ENCODE measurements at regions not wholly inside any gene's neighbourhood (a gene's known extent, or its start where the extent isn't known, plus 50 kb on each side); places are given as distances from the start of the nearest gene placed in this dataset.

- peaks cover 0 to 17% (median 5%) of the 10 kb centered on the region in 12 donors for H3K9me3 ChIP-seq
- DNase-seq (no peak), ATAC-seq (no peak)
- H3K27ac ChIP-seq: no peak overlapping the region
- no peaks in the 10 kb centered on the region for H3K4me1 ChIP-seq
- intact Hi-C loops (cut with DNase I): no loop called here
- H3K4me3 ChIP-seq: no peak overlapping the region
- TF ChIP-seq CTCF (IDR thresholded peaks at IDR 0.05): no peak
- TF ChIP-seq POLR2A (IDR thresholded peaks at IDR 0.05): no peak
- no peaks in the 10 kb centered on the region for H3K36me3 ChIP-seq
- H3K27me3 ChIP-seq: no peaks in the 10 kb centered on the region
- 88 to 90% (median 90%) methylated on average over 13 to 24 of the region's 24 CpGs for whole genome bisulfite sequencing, 4 donors
These were observed 902.6 kb downstream of the PDHA2 start for GRCh38 chr4:96742332-96743014.

GRCh38 chr4:96744676-96745075 is 904.8 kb downstream of the PDHA2 start:
- Histone ChIP-seq H3K9me3 (peaks cover 0 to 22% (median 7%) of the 10 kb centered on the region in 12 donors), H3K4me3 (no peak overlapping the region), H3K36me3 (no peaks in the 10 kb centered on the region), H3K4me1 (no peaks in the 10 kb centered on the region), H3K27me3 (no peaks in the 10 kb centered on the region), H3K27ac (no peak overlapping the region)
- intact Hi-C loops (cut with DNase I): no loop called here
- TF ChIP-seq POLR2A (IDR thresholded peaks at IDR 0.05) (no peak), CTCF (IDR thresholded peaks at IDR 0.05) (no peak)
- no peak for DNase-seq
- ATAC-seq: no peak

DNA sequence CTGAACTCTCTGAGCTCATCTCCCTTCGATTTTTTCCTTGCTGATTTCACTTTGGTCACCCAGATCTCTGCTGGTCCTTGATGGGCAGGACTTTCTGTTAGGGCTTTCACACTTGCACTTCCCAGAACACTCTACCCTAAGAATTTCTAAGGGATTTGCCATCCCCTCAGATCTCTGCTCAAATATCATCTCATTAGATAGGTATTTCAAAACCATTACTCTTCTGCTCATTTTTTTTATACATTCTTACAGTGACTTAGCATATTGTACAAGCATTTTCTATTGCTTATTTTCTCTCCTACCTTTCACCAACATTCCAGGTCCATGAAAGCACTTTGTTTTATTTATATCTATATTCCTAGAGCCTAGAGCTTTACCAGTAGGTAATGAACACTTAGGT is 913.3 kb downstream of the PDHA2 start:
- H3K27ac ChIP-seq: no peak overlapping the region
- H3K27me3 ChIP-seq: no peaks in the 10 kb centered on the region
- peaks cover 0 to 2% (median 0%) of the 10 kb centered on the region in 12 donors for H3K9me3 ChIP-seq
- intact Hi-C loops (cut with DNase I): loop anchor here in 1 of 10 donors (10.0 kb wide), 1 partner anchor 52 kb away; no protein-coding TSS in a partner anchor
- DNase-seq (no peak), ATAC-seq (no peak)
- H3K36me3 ChIP-seq: no peaks in the 10 kb centered on the region
- no peak overlapping the region for H3K4me3 ChIP-seq
- TF ChIP-seq CTCF (IDR thresholded peaks at IDR 0.05) (no peak), POLR2A (IDR thresholded peaks at IDR 0.05) (no peak)
- 40 to 49% (median 48%) methylated on average over 1 of the region's 1 CpG for WGBS, 4 donors
- H3K4me1 ChIP-seq: no peaks in the 10 kb centered on the region

- no peak overlapping the region for H3K27ac ChIP-seq
- no peaks in the 10 kb centered on the region for H3K36me3 ChIP-seq
- no peak overlapping the region for H3K4me3 ChIP-seq
- 43 to 53% (median 48%) methylated on average over 3 of the region's 3 CpGs for WGBS, 4 donors
- ATAC-seq (no peak), DNase-seq (no peak)
- TF ChIP-seq CTCF (IDR thresholded peaks at IDR 0.05): no peak
- TF ChIP-seq POLR2A (IDR thresholded peaks at IDR 0.05): no peak
- intact Hi-C loops (cut with DNase I): loop anchor here in 1 of 10 donors (10.0 kb wide), 1 partner anchor 49 kb away; no protein-coding TSS in a partner anchor
- H3K27me3 ChIP-seq: no peaks in the 10 kb centered on the region
- no peaks in the 10 kb centered on the region for H3K4me1 ChIP-seq
- no peaks in the 10 kb centered on the region for H3K9me3 ChIP-seq
These were observed 915.9 kb downstream of the PDHA2 start for GRCh38 chr4:96755569-96756484.
